DMS153 treated with DMSO at 0.1 percent for 48 hours (cell line): ENCODE measurements at regions not wholly inside any gene's neighbourhood (a gene's known extent, or its start where the extent isn't known, plus 50 kb on each side); places are given as distances from the start of the nearest gene placed in this dataset.
"Not testable (repeated sequence)": the region's sequence is repeated elsewhere in the genome, so short reads cannot be mapped to it uniquely, and the experiment has no call there.

Experiments used
- DNase-seq: peaks from one replicate; lab custom pipeline; 2025; ENCODE audit not compliant: unreplicated experiment; lab: John Stamatoyannopoulos, UW

DNA sequence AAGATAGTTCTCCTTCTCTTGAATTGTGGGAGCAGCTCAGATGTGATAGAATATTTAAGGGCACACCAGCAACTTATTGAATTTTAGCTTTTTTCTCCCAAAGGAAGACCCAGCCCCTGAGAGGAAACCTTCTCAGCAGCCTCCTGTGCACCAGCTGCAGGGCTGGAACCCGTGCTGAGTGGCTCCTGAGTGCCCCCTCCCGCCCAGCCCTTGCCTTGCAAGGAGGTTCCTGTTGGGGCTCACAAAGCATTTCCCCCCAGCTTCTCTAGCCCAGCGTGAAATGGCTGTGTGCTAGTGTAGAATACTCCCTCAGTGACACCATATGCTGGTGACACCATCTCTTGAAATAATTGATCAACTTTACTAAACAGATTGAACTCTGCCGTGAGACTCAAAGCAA is 1180.1 kb downstream of the TMEM121 start:
- DNase-seq, result not testable (repeated sequence)

DNA sequence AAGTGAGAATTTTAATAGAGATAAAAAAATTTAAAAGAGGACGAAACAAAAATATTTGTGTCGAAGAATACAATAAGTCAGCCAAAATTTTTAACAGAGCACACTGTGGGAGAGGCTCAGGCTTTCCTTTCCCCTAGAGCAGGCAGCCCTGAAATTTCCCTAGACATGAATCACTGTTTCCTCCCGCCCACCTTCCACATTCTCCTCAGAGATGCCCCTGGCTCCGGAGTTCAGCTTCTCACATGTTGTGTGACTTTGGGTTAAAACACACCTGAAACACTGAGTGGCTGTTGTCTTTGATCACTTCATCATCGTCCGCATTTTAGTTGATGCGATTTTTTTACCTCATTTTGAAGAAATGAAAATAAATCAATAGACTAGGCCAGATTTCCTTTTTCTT is 1183.8 kb downstream of the TMEM121 start:
- DNase-seq, result not testable (repeated sequence)

DNA sequence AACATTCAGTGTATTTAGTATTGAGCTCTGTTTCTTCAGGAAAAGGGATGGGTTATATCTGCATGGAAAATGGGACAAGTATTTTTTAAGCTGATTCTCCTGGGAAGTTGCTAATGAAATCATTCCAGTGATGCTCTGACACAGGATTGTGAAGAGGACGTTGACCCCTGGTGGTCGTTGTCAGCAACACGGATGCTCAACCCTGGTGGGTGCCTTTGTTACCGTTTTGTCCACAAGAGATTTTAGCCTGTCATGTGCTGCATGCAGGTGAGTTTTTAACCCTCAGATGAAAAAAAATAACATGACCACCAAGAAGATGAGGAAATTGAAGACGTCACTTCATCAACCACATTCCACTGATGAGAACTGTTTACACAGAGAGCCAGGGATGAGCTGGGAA is 1186.1 kb downstream of the TMEM121 start:
- DNase-seq, result not testable (repeated sequence)

DNA sequence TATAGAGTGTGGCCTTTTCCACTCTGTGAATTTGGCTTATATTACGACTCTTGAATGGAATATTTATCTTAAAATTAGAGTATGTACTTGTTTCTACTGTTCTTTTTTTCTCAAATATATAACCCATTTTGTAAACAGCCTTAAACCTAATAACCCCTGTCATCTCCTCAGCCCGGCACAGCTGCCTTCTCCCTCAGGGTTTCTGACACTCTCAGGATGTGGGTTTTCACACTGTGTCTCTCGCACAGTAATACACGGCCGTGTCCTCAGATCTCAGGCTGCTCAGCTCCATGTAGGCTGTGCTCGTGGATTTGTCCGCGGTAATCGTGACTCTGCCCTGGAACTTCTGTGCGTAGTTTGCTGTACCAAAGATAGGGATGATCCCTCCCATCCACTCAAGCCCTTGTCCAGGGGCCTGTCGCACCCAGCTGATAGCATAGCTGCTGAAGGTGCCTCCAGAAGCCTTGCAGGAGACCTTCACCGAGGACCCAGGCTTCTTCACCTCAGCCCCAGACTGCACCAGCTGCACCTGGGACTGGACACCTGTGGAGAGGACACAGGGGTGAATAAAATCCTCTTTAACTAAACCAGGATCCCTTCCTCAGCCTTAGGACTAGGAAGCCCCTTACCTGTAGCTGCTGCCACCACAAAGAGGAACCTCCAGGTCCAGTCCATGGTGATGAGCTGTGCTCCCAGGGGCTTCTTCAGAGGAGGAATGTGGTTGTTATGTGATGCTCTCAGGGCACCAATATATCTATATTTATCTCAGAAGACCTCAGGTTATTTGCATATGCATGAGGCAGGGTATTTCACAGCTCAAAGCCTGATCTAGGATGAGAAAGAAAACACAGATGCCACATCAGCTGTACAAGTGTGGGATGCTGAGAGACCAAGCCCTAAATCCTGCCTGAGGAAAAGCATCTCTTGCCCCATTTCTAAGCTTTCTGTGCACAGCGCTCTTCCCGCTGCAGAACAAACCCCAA is 1188.4 kb downstream of the TMEM121 start:
- not testable (repeated sequence) for DNase-seq

DNA sequence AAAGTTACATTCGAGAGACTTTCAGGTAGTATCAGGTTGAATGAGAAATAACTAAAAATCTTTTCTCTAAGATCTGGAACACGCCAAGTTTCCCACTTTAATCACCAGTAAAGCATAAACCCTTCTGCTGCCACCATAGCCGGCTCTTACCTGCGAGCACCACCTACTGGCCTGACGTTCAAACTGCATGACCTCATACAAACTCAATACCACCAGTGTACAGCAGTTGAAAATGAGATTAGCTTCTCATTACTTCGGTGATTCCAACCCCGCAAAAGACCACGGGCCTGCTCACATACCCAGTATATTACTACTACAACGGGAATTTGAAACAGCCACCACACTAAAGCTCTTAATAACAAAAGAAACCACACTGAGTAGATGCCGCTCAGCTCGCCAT is 1191.2 kb downstream of the TMEM121 start:
- not testable (repeated sequence) for DNase-seq

DNA sequence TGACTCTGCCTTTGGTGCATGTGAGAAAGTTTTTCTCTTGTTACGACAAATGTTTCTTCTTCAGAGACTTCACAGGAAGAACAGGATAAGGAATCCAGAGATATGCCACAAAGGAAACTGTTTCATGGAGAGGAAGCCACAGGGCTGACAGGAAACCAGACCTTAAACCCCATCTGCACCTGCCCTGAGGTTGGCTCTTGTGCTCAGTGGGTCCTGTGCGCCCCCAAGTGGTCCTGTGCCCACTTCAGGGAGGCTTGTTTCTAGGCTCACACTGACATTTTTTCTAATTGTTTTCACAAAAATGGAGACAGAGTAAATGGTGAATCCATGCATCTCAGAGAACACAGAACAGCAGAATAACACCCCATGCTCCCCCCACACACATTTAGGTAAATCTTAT is 1193.5 kb downstream of the TMEM121 start:
- DNase-seq, result not testable (repeated sequence)

DNA sequence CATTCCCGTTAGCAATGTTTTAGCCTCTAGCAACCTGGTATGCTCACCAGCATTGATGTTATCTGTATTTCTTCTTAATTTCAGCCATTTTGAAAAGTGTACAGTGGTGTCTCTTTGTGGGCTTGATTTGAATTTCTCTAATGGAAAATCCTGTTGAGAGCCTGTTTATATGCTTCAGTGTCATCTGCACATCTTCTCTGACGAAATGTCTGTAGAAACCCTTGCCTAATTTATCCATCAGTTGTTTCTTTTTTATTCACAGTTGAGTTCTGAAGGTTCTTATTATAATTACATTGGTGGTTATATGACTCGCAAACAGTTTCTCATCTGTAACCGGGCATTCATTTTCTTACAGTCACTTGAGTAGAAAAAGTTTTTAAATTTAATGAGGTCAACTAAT is 1195.5 kb downstream of the TMEM121 start:
- DNase-seq, result not testable (repeated sequence)

DNA sequence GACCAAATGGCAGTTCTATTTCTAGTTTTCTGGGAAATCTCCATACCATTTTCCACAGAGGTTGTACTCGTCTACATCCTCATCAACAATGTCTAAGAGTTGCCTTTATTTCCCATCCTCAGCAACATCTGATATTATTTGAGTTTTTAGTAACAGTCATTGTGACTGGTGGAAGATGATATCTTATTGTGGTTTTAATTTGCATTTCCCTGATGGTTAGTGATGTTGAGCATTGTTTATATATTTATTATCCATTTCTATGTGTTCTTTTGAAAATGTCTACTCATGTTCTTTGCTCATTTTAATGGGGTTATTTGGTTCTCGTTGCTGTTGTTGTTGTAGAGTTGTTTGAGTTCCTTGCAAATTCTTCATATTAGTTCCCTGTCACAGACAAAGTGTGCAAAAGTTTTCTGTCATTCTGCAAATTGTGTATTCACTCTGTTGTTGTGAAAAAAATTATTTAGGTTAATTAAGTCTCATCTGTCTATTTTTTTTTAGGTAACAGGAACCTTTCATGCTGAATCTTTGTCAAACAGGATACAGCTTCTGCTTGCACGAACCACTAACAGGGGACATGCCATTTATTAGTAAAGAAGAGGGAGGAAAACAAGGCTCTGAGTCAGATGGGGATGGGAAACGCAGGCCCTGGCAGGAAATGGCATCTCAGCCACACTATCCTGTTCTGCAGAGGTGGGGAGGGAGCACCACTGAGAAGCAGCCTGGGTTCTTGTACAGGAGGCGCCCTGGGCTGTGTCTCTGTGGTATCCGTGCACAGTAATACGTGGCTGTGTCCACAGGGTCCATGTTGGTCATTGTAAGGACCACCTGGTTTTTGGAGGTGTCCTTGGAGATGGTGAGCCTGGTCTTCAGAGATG is 1196.7 kb downstream of the TMEM121 start:
- DNase-seq, result not testable (repeated sequence)

DNA sequence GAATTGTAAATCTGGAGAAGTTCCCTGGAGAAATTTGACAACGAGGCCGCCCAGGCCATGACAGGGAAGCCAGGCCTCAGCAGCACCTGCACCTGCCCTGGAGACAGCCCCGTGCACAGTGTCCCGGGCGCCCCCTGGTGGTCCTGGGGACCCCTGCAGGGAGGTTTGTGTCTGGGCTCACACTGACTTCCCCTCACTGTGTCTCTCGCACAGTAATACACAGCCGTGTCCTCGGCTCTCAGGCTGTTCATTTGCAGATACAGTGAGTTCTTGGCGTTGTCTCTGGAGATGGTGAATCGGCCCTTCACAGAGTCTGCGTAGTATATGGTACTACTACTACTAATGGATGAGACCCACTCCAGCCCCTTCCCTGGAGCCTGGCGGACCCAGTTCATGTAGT is 1201.6 kb downstream of the TMEM121 start:
- DNase-seq, result not testable (repeated sequence)

DNA sequence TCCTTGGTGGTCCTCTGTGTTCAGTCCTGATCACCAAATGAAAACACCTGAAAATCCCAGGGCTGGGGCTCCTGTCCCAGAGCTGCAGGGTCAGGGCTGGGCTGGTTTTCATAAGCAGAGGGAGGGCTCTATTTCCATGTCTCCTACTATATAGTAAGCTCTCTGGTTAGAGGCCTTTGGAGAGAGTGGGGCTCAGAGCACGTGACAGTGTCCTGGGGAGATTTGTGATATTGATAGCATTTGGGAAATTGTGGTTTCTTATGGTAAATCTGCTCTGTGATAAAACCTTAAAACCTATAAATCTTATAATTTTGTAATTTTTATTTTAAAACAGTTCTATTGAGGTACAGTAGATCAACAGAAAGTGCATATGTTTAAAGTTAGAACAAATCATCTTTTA is 1202.2 kb downstream of the TMEM121 start:
- DNase-seq, result no peak

DNA sequence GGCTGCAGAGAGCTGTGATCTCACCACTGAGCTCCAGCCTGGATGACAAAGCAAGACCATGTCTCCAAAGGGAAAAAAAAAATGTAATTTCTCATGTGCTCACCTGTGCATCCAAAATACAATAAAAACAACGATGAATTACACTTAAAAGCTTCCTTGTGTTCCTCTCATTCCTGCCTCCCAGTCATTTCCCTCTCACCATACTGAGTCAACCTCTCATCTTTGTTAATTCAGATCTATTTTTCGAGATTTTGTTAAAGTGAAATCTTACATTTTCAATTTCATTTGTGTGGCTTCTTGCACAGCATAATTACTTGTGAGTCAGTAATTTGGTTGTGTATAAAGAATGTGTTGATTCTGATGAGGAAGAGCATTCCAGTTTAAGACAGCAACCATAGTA is 1203.2 kb downstream of the TMEM121 start:
- DNase-seq, result no peak

DNA sequence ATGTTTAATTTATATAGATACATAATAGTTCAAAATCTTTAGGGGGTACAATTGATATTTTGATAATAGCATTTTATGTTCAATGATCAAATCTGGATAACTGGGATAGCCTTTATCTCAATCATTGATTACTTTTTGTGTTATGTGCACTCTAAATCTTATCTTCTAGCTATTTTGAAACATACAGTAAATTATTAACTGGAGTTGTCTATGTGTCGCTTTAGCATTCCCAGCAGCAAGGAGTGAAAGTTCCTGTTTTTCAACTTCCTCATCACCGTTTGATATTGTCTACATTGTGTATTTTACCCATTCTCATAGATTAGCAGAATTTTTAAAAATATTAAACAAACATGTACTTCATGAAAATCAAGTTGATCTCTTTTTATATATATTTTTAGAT is 1207.4 kb downstream of the TMEM121 start:
- DNase-seq, result no peak

DNA sequence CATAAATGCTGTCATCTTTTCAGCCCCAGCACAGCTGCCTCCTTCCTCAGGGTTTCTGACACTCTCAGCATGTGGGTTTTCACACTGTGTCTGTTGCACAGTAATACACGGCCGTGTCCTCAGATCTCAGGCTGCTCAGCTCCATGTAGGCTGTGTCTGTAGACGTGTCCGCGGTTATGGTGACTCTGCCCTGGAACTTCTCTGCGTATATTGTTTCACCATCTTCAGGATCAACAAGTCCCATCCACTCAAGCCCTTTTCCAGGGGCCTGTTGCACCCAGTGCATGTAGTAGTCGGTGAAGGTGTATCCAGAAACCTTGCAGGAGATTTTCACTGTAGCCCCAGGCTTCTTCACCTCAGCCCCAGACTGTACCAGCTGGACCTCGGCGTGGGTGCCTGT is 1210.6 kb downstream of the TMEM121 start:
- DNase-seq, result no peak

DNA sequence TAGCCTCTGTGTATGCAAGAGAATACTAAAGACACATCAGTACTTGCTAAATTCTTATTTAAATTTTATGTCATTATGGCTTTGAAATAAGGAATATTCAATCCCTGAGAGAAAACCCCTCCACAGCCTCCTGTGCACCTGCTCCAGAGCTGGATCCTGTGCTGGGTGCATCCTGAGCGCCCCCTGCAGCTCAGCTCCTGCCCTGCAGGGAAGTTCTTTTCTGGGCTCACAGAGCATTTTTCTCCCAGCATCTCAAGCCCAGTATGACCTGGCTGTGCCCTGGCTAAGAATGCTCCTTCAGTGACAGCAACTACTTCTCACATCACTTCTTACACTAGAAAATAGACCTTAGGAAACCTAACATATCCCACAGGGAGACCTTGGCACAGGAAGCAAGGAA is 1211.7 kb downstream of the TMEM121 start:
- DNase-seq, result no peak

DNA sequence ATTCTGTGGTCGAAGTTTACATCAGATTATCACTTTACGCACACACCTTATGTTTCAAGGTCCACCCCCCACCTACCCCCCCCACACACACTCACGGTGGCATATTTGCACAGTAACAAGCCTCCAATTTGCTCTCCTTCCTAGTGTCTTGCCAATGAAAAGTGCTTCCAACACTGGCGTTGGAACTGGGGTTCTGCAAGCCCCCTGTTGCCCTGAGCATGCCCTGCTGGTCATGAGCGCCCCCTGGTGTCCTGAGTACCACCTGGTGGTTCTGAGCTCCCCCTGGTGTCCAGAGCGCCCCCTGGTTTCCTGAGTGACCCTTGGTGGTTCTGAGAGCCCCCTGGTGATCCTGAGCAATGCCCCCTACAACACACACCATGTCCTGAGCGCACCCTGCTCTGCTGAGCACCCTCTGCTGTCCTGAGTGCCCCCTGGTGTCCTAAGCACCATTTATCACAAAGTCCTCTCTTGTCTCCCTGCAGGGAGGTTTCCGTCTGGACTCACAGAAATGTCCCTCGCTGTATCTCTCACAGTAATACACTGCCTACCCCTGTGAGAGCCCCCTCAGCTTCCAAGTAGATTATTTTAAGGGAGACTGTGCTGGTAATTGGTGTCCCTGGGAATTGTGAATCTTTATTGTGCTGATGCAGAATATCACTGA is 1212.3 kb downstream of the TMEM121 start:
- not testable (repeated sequence) for DNase-seq

DNA sequence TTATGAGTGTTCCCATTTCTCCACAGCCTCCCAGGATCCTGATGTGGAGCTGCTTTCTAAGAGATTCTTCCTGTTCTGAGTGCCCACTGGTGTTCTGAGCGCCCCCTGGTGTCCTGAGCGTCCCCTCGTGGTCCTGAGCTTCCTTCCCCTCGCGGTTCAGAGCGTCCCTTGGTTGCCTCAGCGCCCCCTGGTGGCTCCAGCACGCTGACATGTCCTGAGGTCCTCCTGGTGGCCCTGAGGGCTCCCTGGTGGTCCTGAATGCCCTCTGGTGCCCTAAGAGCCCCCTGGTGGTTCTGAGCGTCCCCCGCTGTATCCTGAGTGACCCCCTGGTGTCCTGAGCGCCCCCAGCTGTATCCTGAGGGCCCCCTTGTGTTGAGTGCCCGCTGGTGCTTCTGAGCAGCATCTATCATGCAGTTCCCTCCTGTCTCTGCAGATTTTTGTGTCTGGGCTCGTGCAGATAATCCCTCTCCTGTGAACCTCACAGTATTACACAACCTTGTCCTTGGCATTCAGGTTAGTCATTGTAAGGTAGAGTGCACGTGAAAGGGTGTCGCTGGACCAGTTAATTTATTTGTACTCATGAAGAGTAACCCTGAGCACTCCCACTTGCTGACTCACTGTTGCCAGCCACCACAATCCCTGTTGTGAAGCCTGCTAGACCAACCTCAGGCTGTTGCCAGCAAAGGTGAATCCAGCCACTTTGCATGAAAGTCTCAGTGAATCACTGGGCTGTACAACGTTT is 1214.9 kb downstream of the TMEM121 start:
- DNase-seq, result not testable (repeated sequence)

DNA sequence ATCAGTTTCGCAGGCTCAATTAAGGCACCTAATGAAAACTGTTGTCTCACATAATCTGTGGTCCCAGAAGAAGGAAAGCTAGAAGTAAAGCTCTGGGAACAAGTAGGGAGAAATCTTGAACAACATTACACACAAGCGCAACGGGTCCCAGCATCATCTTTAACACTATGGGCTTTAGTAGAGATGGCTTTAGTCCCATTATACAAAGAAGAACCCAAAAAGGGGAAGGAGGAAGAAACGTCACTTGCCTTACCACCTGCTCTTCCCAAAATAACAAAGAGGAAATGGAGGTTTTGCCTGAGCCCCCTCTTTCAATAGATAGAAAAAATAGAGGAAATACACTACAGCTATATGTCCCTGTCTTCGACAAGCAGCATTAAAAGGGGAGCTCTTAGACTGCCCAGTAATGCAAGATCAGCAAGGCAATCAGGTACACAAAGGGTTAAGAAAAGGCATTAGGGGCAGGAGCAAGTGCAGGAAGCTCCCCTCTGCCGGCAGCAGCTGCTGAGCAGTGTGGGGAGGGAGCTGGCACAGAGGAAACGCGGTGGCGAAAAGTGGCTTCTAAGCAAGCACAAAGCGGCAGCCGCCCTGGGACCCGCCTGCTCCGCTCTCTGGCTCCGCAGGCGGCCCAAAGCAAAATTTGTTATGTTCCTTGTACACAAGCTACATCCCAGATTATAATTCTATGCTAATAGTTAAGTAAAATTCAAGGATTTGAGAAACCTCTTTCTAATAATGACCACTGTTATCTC is 1218.8 kb downstream of the TMEM121 start:
- not testable (repeated sequence) for DNase-seq

DNA sequence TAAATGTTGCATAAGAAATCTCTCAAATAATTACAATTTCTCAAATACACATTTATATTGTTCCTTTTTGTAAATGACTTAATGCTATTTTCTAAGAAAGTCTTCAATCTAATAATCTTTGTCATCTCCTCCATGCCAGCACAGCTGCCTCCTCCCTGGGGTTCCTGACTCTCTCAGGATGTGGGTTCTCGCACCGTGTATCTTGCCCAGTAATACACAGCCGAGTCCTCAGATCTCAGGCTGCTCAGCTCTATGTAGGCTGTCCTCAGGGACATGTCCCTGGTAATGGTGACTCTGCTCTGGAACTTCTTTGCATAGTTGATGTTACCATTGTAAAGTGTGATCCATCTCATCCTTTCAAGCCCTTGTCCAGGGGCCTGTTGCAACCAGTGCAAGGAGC is 1223.7 kb downstream of the TMEM121 start:
- not testable (repeated sequence) for DNase-seq

DNA sequence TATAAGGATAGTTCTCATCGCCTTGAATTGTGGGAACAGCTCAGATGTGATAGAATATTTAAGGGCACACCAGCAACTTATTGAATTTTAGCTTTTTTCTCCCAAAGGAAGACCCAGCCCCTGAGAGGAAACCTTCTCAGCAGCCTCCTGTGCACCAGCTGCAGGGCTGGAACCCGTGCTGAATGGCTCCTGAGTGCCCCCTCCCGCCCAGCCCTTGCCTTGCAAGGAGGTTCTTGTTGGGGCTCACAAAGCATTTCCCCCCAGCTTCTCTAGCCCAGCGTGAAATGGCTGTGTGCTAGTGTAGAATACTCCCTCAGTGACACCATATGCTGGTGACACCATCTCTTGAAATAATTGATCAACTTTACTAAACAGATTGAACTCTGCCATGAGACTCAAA is 1227.4 kb downstream of the TMEM121 start:
- DNase-seq, result not testable (repeated sequence)

DNA sequence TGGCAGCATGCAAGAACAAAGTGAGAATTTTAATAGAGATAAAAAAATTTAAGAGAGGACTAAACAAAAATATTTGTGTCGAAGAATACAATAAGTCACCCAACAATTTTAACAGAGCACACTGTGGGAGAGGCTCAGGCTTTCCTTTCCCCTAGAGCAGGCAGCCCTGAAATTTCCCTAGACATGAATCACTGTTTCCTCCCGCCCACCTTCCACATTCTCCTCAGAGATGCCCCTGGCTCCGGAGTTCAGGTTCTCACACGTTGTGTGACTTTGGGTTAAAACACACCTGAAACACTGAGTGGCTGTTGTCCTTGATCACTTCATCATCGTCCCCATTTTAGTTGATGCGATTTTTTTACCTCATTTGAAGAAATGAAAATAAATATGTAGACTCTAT is 1231.1 kb downstream of the TMEM121 start:
- DNase-seq, result not testable (repeated sequence)
